Trophoblast cell (in vitro differentiated cells and primary cell): ENCODE measurements at regions not wholly inside any gene's neighbourhood (a gene's known extent, or its start where the extent isn't known, plus 50 kb on each side); places are given as distances from the start of the nearest gene placed in this dataset.

Experiments used
- DNase-seq, 2 donors: peaks; one replicate each; pipeline ENCODE4 v3.0.0-alpha.2; 2016
- H2AFZ ChIP-seq: 2 replicates; pipeline ENCODE4 v1.6.1; 2013; ENCODE audit warnings: low read length, moderate library complexity, mild to moderate bottlenecking; ENCODE audit not compliant: insufficient read depth, poor library complexity
- H2AK5ac ChIP-seq: 2 replicates; pipeline ENCODE4 v1.6.1; 2013; ENCODE audit warnings: mild to moderate bottlenecking, low read length
- H2BK120ac ChIP-seq: 2 replicates; pipeline ENCODE4 v1.6.1; 2013; ENCODE audit warnings: low read length, mild to moderate bottlenecking, moderate library complexity; ENCODE audit not compliant: insufficient read depth, poor library complexity
- H2BK12ac ChIP-seq: 2 replicates; pipeline ENCODE4 v1.6.1; 2013; ENCODE audit warnings: mild to moderate bottlenecking, low read length, moderate library complexity
- H2BK5ac ChIP-seq: 2 replicates; pipeline ENCODE4 v1.6.1; 2013; ENCODE audit warnings: low read length, low read depth, moderate library complexity, mild to moderate bottlenecking; ENCODE audit not compliant: poor library complexity
- H3K14ac ChIP-seq: 2 replicates; pipeline ENCODE4 v1.6.1; 2013; ENCODE audit warnings: mild to moderate bottlenecking, low read length
- H3K18ac ChIP-seq: 2 replicates; pipeline ENCODE4 v1.6.1; 2013; ENCODE audit warnings: mild to moderate bottlenecking, low read length
- H3K23ac ChIP-seq: 2 replicates; pipeline ENCODE4 v1.6.1; 2013; ENCODE audit warnings: low read length
- H3K27ac ChIP-seq: 2 replicates; pipeline ENCODE4 v1.5.1; 2013; ENCODE audit warnings: low read depth, mild to moderate bottlenecking, inconsistent platforms, low read length, moderate library complexity
- H3K27me3 ChIP-seq: 2 replicates; pipeline ENCODE4 v1.6.1; 2013; ENCODE audit warnings: inconsistent platforms, mild to moderate bottlenecking, low read length, moderate library complexity; ENCODE audit not compliant: insufficient read depth
- H3K36me3 ChIP-seq, 2 experiments: 1 replicate in 1 of 2; 2 replicates in 1 of 2; pipeline ENCODE4 v1.6.1; 2013; ENCODE audit warnings: low read length in 2 of 2, mild to moderate bottlenecking in 2 of 2, moderate library complexity in 1 of 2; ENCODE audit not compliant: insufficient read depth in 2 of 2, control insufficient read depth in 1 of 2
- H3K4ac ChIP-seq: 2 replicates; pipeline ENCODE4 v1.6.1; 2013; ENCODE audit warnings: low read depth, mild to moderate bottlenecking, low read length, moderate library complexity
- H3K4me1 ChIP-seq, 2 experiments: 1 replicate in 1 of 2; 2 replicates in 1 of 2; pipeline ENCODE4 v1.6.1; 2013; ENCODE audit warnings: low read length in 2 of 2, mild to moderate bottlenecking in 2 of 2, moderate library complexity in 1 of 2; ENCODE audit not compliant: insufficient read depth in 2 of 2, control insufficient read depth in 1 of 2
- H3K4me2 ChIP-seq: 2 replicates; pipeline ENCODE4 v1.6.1; 2013; ENCODE audit warnings: inconsistent platforms, mild to moderate bottlenecking, low read length, moderate library complexity
- H3K4me3 ChIP-seq: 2 replicates; pipeline ENCODE4 v1.5.1; 2013; ENCODE audit warnings: mild to moderate bottlenecking, low read depth, low read length, inconsistent platforms
- H3K79me1 ChIP-seq: one replicate; pipeline ENCODE4 v1.6.1; 2013; ENCODE audit warnings: low read length
- H3K79me2 ChIP-seq: 2 replicates; pipeline ENCODE4 v1.6.1; 2013; ENCODE audit warnings: low read length, mild to moderate bottlenecking; ENCODE audit not compliant: control insufficient read depth, insufficient read depth, poor library complexity
- H3K9ac ChIP-seq: 2 replicates; pipeline ENCODE4 v1.6.1; 2013; ENCODE audit warnings: mild to moderate bottlenecking, low read length
- H3K9me3 ChIP-seq: 2 replicates; pipeline ENCODE4 v1.6.1; 2013; ENCODE audit warnings: low read depth, mild to moderate bottlenecking, control low read depth, inconsistent platforms, low read length; ENCODE audit not compliant: insufficient read depth
- H4K12ac ChIP-seq: 2 replicates; pipeline ENCODE4 v1.6.1; 2013; ENCODE audit warnings: low read depth, mild to moderate bottlenecking, low read length, moderate library complexity
- H4K8ac ChIP-seq: 2 replicates; pipeline ENCODE4 v1.6.1; 2013; ENCODE audit warnings: low read depth, mild to moderate bottlenecking, low read length, moderate library complexity
- H4K91ac ChIP-seq: one replicate; pipeline ENCODE4 v1.6.1; 2013; ENCODE audit warnings: low read depth, mild to moderate bottlenecking, low read length, moderate library complexity
- WGBS: extraction: QIAGEN DNeasy Blood & Tissue Kit; methylation state at CpG from one replicate; pipeline ENCODE4 v1.1.7; 2013; ENCODE audit warnings: missing lambda C conversion rate; ENCODE audit not compliant: insufficient read length, insufficient coverage; ENCODE audit errors: extremely low coverage; 5-methylcytosine and 5-hydroxymethylcytosine counted together

DNA sequence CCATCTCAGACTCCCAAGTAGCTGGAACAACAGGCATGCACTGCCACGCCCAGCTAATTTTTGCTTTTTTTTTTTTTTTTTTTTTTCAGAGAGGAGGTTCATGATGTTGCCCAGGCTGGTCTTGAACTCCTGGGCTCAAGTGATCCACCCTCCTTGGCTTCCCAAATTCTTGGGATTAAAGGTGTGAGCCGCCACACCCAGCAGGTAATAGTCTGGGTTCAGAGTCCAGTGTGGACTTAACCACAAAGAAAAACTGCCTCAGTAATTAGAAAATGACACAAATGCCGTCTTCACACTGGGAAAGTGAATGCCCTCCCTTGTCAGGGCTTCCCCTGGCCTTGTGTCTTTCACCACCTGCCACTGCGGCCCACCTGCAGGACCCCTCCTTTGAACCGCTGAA lies 101.1 kb downstream of the RAB11FIP2 start:
- no peaks in the 10 kb centered on the region for H3K9me3 ChIP-seq
- no peaks in the 10 kb centered on the region for H3K79me1 ChIP-seq
- no peak overlapping the region for H3K4me3 ChIP-seq
- H3K27ac ChIP-seq: no peak overlapping the region
- no peaks in the 10 kb centered on the region for H3K79me2 ChIP-seq
- no peak overlapping the region for H3K9ac ChIP-seq
- no peak overlapping the region for H3K23ac ChIP-seq
- no peaks in the 10 kb centered on the region for H3K27me3 ChIP-seq
- H3K18ac ChIP-seq: no peak overlapping the region
- H2BK12ac ChIP-seq: no peak overlapping the region
- DNase-seq: no peak
- no peak overlapping the region for H2AK5ac ChIP-seq
- H3K36me3 ChIP-seq: no peaks in the 10 kb centered on the region
- no peak overlapping the region for H3K4me2 ChIP-seq
- no peak overlapping the region for H2BK120ac ChIP-seq
- H2AFZ ChIP-seq: no peak overlapping the region
- H3K4me1 ChIP-seq: no peaks in the 10 kb centered on the region
- no peak overlapping the region for H4K12ac ChIP-seq
- no CpG with 5 or more reads among the region's 5 CpGs for WGBS
- no peak overlapping the region for H4K8ac ChIP-seq
- no peak overlapping the region for H3K4ac ChIP-seq
- no peak overlapping the region for H2BK5ac ChIP-seq
- no peak overlapping the region for H4K91ac ChIP-seq
- no peak overlapping the region for H3K14ac ChIP-seq

- H3K9ac ChIP-seq: no peak overlapping the region
- no peak overlapping the region for H3K14ac ChIP-seq
- no peak overlapping the region for H3K4me2 ChIP-seq
- no peak overlapping the region for H4K12ac ChIP-seq
- no peak overlapping the region for H3K4ac ChIP-seq
- H3K36me3 ChIP-seq: no peaks in the 10 kb centered on the region
- no peak overlapping the region for H4K91ac ChIP-seq
- no peak overlapping the region for H2BK5ac ChIP-seq
- H3K79me2 ChIP-seq: no peaks in the 10 kb centered on the region
- WGBS: no CpG with 5 or more reads among the region's 8 CpGs
- no peak overlapping the region for H3K18ac ChIP-seq
- H2BK12ac ChIP-seq: no peak overlapping the region
- no peaks in the 10 kb centered on the region for H3K4me1 ChIP-seq
- no peak overlapping the region for H2AFZ ChIP-seq
- H3K4me3 ChIP-seq: no peak overlapping the region
- no peak overlapping the region for H3K27ac ChIP-seq
- no peaks in the 10 kb centered on the region for H3K79me1 ChIP-seq
- no peak overlapping the region for H4K8ac ChIP-seq
- no peak overlapping the region for H2BK120ac ChIP-seq
- no peak for DNase-seq
- no peak overlapping the region for H2AK5ac ChIP-seq
- no peak overlapping the region for H3K23ac ChIP-seq
- H3K27me3 ChIP-seq: no peaks in the 10 kb centered on the region
- no peaks in the 10 kb centered on the region for H3K9me3 ChIP-seq
These were observed 100.1 kb downstream of the RAB11FIP2 start for GRCh38 chr10:117946525-117947070.

- no peak overlapping the region for H4K12ac ChIP-seq
- no peaks in the 10 kb centered on the region for H3K9me3 ChIP-seq
- no peaks in the 10 kb centered on the region for H3K27me3 ChIP-seq
- no peak overlapping the region for H3K27ac ChIP-seq
- no peaks in the 10 kb centered on the region for H3K79me1 ChIP-seq
- no peak for DNase-seq
- no peak overlapping the region for H2BK5ac ChIP-seq
- H4K91ac ChIP-seq: no peak overlapping the region
- no peak overlapping the region for H3K4ac ChIP-seq
- no peak overlapping the region for H3K18ac ChIP-seq
- no peak overlapping the region for H3K9ac ChIP-seq
- no peak overlapping the region for H2AK5ac ChIP-seq
- H2BK12ac ChIP-seq: no peak overlapping the region
- H2AFZ ChIP-seq: no peak overlapping the region
- no peak overlapping the region for H3K14ac ChIP-seq
- no peak overlapping the region for H2BK120ac ChIP-seq
- H3K23ac ChIP-seq: no peak overlapping the region
- no peaks in the 10 kb centered on the region for H3K36me3 ChIP-seq
- no peak overlapping the region for H4K8ac ChIP-seq
- no peaks in the 10 kb centered on the region for H3K4me1 ChIP-seq
- no peaks in the 10 kb centered on the region for H3K79me2 ChIP-seq
- WGBS: no CpG with 5 or more reads among the region's 3 CpGs
- no peak overlapping the region for H3K4me3 ChIP-seq
- no peak overlapping the region for H3K4me2 ChIP-seq
These were observed 98.2 kb downstream of the RAB11FIP2 start for GRCh38 chr10:117948493-117948892.

DNA sequence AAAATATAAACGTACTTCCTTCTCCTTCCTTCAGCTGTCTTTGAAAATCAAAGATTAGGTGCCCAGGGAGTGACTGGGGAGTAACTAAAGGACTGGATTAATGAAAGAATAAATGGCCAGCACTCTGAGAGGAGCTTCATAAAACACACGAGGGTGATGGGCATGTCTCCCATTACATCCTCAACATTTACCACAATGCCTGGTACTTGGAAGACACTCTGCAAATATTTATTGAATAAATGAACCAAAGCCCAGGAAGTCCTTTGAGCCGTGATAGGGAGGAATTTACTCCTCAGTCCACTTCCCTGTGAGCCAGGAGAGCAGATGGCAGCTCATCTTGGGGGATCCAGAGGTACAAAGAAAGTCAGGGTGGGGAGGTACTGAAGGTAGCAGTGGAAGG lies 96.3 kb downstream of the RAB11FIP2 start:
- H2BK5ac ChIP-seq: no peak overlapping the region
- H3K79me1 ChIP-seq: no peaks in the 10 kb centered on the region
- H3K18ac ChIP-seq: no peak overlapping the region
- H3K79me2 ChIP-seq: no peaks in the 10 kb centered on the region
- no peaks in the 10 kb centered on the region for H3K9me3 ChIP-seq
- H3K9ac ChIP-seq: no peak overlapping the region
- H4K12ac ChIP-seq: no peak overlapping the region
- no peak overlapping the region for H2BK120ac ChIP-seq
- H3K23ac ChIP-seq: no peak overlapping the region
- no peak overlapping the region for H3K14ac ChIP-seq
- no CpG with 5 or more reads among the region's 3 CpGs for whole genome bisulfite sequencing
- H3K4me3 ChIP-seq: no peak overlapping the region
- no peak overlapping the region for H2AFZ ChIP-seq
- no peak for DNase-seq
- H3K27me3 ChIP-seq: no peaks in the 10 kb centered on the region
- H3K4me2 ChIP-seq: no peak overlapping the region
- H3K27ac ChIP-seq: no peak overlapping the region
- H2AK5ac ChIP-seq: no peak overlapping the region
- no peak overlapping the region for H2BK12ac ChIP-seq
- no peak overlapping the region for H4K8ac ChIP-seq
- no peak overlapping the region for H4K91ac ChIP-seq
- no peaks in the 10 kb centered on the region for H3K36me3 ChIP-seq
- no peak overlapping the region for H3K4ac ChIP-seq
- no peaks in the 10 kb centered on the region for H3K4me1 ChIP-seq
